NCI-H1105 treated with DMSO at 0.1 percent for 48 hours (cell line): ENCODE measurements at regions not wholly inside any gene's neighbourhood (a gene's known extent, or its start where the extent isn't known, plus 50 kb on each side); places are given as distances from the start of the nearest gene placed in this dataset.

Experiments used
- DNase-seq: peaks from one replicate; lab custom pipeline; 2025; lab: John Stamatoyannopoulos, UW

- no peak for DNase-seq
These were observed 201.2 kb downstream of the SEC23A start for GRCh38 chr14:38901791-38902190.

- no peak for DNase-seq
These were observed 202.1 kb downstream of the SEC23A start for GRCh38 chr14:38900887-38901286.

- no peak for DNase-seq
These were observed 215.3 kb downstream of the SEC23A start for GRCh38 chr14:38887696-38888095.

DNA sequence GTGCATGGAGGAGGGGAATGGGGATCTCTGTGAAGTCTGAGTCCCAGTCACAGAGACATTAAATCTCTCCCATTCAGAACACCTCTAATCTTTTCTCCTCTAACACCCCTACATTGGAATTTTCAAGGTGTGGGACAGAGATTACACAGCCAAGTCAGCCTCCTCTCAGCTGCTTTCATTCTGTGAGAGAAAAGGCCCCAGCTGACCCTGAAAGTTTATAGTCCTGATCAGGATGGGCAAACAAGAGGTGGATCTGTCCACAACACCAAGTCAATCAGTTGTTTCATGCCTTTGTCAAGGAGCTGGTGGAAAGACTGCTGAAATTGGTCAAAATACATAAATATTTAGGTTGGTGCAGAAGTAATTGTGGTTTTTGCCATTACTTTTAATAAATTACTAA is 218.9 kb downstream of the SEC23A start:
- DNase-seq = no peak

- DNase-seq = no peak
These were observed 219.9 kb downstream of the SEC23A start for GRCh38 chr14:38883127-38883526.

DNA sequence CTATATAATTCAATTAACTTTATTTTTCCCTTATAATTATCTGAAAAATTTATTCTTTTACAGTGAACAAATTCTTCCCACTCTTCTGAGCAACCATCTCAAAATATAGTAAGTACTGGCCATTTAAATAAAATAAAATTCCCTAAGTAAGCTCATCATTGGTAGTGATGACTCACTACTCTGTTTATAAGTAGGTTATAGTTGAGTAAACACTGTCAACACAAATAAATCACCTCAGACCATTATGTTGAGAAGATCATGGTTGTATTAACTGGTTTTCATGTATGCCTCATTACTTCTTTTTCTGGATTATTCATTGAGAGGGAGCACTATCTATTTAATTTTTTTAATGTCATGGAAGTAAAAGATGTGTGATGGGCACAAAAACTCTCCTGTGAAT is 220.5 kb downstream of the SEC23A start:
- no peak for DNase-seq

GRCh38 chr14:38880643-38881524 is 222.2 kb downstream of the SEC23A start:
- DNase-seq = no peak

DNA sequence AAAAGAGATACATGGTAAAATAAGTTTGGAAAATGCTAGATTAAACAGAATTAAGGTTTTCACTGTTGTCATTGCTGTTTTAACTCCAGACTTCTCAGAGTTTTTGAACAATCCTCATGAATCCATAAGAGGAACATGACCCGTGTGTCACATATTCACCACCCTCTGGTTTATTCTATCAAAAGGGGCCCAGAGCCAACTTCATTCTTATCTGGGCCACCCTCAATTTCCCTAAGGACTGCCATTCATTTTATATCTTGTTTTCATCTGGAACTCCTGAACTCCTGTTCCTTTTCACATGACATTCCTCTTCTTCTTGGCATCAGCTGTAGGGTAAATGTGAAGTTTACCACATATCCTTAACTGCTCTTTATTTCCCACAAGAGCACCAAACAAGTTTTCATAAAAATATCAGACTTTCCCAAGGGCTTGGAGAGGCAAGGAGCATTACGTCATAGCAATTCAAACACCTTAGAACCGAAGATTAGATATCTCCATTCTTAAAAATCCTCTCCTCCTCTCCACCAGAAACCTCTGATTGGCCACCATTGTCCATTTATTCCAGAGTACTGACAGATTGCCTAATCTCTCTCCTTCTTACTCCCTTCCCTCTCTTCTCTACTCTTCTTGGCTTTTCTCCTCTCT is 225.2 kb downstream of the SEC23A start:
- DNase-seq = no peak

DNA sequence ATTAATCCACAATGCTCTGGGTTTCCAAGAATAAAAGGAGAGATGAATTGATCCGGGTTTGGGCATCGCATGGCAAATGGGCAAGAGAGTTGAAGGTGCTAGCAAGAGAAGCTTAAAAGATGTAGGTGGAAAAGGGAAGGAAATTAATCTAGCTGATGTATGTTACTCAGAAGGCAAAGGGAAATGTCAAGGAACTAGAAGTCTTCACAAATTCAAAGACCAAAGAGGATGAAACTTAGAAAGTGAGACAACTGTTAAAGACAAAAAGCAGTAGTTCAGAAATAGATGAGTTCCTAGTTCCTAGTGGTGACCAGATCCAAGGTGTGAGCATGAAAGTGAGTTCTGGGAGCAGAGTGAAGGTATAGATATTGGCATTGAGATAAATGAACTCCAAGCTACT is 228.3 kb downstream of the SEC23A start:
- no peak for DNase-seq

DNA sequence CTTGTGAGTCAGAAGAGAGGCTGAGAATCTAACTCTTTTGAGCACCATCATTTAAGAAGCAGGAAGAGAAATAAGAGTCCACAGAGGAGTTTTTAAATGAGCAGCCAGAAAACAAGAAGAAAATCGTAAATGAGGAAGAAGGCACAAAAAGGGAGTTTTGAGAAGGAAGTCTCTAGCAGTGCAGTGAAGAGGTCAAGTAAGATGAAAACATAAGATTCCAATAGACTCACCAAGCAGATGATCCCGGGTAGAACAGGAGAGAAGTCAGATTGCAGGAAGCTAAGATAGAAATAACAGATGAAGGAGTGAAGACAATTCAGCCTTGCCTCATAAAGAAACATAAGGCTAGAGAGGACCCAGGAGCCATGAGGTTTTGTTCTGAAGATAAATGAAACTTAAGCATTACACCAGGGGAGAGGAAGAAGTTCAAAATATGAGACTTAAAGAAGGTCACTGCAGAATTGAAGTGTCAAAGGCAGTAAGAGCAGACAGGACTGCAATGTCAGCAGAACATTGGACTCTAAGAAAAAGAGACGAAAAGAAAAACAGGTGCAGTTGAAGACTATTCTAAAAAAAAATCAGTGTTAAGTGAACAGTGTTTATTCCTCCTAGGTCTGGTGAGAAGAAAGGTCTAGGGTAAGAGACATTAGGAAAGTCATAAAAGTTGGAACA is 229.0 kb downstream of the SEC23A start:
- no peak for DNase-seq

GRCh38 chr14:38870296-38870836 is 232.7 kb downstream of the SEC23A start:
- DNase-seq = no peak

DNA sequence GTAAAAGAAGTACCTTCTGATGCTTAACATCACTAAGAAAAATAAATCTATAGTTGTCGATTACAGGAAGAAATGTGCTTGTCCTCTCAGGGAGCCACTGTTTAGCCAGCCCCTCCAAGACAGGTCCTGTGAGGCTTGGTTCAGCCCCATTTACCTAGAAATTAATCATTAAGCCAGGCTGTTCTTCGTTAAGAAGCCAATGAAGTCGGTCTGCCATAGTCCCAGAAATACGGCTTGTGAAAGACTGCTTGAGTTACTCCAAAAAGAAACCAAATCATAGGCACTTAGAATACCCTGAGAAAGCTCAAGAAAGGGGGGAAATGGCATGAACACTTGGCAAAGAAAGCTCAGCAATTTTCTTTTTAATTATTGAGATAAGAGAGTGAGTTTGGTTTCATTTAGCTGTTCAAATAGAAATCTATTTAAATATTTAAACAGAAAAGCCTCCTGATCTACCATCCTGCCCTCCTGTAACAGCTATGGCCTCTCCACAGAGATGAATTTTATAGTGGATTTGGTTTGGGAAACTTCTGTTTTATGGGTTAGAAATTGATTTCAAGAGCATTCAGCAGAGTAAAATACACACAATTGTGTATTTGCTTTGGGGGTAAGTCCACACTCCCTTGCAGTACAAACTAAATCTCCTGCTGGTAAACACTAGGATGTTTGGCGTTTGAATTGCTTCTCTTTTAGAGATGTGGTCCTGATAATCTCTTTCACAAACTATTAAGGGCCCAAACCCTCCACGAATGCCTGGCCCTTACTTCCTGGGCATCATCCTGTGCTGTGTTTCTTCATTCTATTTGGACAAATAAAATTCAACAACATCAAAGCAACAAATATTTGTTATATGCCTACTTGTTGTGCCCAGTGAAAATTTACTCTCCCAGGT is 234.4 kb downstream of the SEC23A start:
- DNase-seq = no peak

GRCh38 chr14:38867561-38868150 is 235.4 kb downstream of the SEC23A start:
- DNase-seq = peak; percentile 88

- peak; percentile 94 for DNase-seq
These were observed 236.6 kb downstream of the SEC23A start for GRCh38 chr14:38866461-38866860.

DNA sequence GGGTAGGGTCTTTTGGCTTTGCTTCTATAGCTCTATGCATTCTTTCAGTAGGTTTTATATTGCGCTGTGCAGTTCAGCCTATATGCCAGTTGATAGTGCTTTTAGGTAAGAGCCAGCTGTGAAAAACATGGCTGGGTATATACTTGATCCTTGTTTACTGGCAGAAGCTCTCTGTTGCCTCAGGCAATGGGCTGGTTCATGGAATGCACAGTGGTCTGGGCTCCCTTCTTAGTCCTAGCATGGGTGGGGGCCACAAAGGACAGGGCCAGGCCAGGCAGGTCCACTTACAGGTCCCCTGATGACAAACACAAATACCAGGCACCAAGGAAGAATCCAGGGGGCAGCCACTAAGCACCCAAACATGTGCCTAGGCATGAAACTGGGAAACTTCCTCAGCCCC is 240.7 kb downstream of the SEC23A start:
- no peak for DNase-seq

DNA sequence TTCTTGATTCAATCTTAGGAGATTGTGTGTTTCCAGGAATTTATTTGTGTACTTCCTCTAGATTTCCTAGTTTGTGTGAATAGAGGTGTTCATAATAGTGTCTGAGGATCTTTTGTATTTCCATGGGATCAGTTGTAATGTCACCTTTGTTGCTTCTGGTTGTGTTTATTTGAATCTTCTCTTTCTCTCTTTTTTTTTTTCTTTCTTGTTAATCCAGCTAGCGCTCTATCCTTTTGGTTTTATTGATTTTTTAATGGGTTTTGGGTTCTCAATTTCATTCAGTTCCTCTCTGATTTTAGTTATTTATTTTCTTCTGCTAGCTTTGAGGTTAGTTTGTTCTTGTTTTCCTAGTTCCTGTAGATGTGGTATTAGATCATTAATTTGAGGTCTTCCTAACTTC is 242.5 kb downstream of the SEC23A start:
- DNase-seq = no peak

GRCh38 chr14:38856798-38857197 is 246.2 kb downstream of the SEC23A start:
- DNase-seq = no peak

GRCh38 chr14:38855513-38855912 is 247.5 kb downstream of the SEC23A start:
- DNase-seq = no peak

DNA sequence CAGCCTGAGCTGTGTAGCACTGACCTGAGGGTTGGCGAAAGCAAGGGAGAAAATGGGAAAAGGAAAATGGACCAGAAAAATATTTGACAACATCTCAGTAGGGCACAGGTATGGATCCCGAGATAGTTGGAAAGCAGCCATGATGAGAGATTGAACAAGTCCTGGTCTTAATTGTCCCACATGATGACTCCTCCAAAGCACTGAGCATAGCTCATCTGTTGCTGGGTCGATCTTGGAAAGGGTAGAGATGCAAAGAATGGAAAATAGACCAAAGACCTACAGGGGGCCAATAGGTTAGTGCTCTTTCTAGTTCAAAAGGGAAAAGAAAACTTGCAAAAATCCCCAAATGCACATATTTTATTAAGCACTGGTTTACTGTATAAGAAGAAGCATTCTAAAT is 251.9 kb downstream of the SEC23A start:
- no peak for DNase-seq

DNA sequence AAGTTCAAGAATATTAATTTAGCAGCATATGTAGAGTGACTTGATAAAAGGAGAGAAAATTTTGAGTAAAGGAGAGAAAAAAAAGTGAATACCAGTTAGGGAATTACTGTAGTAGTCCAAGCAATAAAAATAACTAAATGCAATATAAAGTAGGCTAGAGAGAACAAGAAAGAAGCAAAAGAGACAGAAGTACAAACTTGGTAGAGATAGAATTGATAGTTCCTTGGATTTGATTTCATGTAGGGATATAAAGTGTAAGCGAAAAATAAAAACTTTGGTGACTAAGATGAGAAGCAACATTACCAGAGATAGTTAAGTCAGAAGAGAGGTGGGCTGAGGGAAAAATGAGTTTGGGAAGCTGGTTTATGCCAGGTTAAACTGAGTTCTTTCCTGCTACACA is 252.4 kb downstream of the SEC23A start:
- DNase-seq = no peak

- DNase-seq = no peak
These were observed 254.6 kb downstream of the SEC23A start for GRCh38 chr14:38848243-38848935.
